GM20431 (cell line): ENCODE measurements at regions not wholly inside any gene's neighbourhood (a gene's known extent, or its start where the extent isn't known, plus 50 kb on each side); places are given as distances from the start of the nearest gene placed in this dataset.

ENCODE experiments used
- in situ Hi-C: fragments of 300-500 bp; cut with MseI, MboI; formaldehyde crosslinking; loops from one replicate; pipeline ENCODE4 v1.15.0; 2020; ENCODE audit warnings: low sequenced_read_pairs; ENCODE audit not compliant: unreplicated experiment

DNA sequence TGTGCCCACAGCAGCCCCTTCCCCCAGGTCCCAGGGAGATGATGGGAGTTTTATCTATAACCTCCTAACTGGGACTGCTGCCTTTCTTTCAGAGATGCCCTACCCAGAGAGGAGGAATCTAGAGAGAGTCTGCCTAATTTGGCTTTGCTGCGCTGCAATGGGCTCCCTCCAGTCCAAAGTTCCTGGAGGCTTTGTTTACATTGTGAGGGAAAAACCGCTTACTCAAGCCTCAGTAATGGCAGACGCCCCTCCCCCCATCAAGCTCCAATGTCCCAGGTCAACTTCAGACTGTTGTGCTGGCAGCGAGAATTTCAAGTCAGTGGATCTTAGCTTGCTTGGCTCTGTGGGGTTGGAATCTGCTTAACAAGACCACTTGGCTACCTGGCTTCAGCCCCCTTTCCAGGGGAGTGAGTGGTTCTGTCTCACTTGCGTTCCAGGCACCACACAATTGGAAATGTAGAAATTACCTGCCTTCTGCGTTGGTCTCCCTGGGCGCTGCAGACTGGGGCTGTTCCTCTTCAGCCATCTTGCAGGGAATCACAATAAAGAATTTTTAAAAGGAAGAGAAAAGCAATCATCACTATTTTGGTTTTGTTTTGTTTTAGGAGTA, 262.5 kb downstream of the FOXG1 start:
- in situ Hi-C loops: no loop called here

DNA sequence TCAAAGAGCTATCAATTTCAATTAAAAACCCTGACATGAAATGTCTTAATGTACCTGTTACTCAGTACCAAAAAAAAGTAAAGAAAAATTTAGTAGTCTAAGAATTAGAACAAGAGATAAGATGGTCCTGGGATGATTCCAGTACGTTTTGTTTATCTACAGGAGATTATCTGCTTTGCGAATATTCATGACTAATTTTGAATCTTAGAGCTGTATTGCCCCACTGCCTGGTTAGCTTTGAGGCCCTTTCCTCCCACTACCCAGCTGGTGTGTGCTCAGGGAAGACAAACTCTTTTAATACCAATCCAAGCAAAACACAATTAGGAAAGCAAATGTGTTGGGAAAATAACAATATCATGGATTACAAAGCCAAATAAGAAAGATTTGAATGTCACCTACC, 263.5 kb downstream of the FOXG1 start:
- in situ Hi-C loops: no loop called here

DNA sequence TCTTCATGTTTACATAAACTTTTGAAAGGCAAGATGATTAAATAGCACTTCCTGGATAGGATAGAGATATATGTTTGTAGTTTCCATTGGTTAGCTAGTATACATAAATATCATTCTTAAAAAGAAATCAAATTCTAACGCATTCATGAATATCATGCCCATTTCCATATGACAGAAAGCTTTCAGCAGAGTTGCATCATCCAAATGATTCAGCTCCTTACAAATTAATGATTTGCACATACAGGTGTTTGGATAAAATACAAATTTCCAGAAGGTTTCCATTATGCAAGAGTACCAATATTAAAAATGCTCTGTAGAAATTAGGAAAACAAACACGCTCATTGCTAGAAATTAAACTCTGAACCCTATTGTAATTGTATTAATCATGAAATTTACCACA, 264.4 kb downstream of the FOXG1 start:
- in situ Hi-C loops: no loop called here

DNA sequence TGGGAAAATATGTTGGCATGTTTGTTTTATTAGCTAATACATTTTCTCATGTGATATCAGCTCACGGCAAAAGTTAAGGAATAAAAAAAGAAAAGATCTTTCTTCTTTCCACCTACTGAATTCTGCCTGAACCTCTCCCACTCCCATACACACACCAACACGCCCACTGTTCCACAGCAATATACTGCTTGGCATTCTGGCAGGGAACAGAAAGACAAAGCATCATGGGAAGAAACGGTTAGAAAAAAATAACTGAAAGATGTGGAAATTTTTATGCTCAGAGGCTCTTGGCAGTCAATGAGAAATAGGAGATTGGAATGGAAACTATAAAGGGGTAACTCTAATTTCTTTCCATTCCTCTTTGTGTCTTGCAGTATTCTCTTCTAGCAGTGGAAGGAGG, 268.5 kb downstream of the FOXG1 start:
- in situ Hi-C loops: no loop called here

DNA sequence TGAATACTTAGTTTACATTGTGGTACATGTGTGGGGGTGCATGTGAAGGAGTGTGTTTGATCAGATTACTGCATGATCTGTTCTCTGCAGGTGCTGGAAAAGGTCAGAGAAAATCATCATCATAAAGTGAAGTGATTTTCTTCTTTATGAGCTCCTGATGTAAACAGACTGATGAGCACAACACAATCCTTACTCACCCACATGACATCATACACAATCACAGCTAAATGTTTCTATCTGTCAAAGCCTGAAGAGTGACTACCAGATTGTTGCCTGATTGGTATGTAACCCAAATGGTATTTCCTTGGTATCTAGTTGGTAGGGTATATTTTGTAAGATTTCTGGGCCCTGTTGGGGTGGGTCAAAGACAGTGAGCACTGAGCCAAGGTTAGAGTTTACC, 270.8 kb downstream of the FOXG1 start:
- in situ Hi-C loops: no loop called here

DNA sequence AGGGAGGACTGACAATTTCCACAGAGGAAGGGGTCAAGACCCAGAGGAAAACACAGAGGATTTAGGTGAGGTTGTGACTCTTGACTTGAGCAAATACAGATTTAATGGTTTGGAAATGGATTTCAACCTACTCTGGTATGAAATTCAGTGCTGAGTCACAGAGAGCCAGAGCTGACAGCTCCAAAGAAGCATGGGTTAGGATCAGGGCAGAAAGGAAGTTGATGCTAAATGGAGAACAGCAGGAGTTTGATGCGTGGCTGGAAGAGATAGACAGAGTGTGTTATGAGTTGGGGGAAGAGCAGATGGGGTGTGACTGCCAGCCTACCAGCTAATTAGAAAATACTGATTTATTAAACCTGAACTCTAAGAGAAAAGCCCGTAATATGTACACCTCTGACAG, 272.6 kb downstream of the FOXG1 start:
- in situ Hi-C loops: no loop called here

DNA sequence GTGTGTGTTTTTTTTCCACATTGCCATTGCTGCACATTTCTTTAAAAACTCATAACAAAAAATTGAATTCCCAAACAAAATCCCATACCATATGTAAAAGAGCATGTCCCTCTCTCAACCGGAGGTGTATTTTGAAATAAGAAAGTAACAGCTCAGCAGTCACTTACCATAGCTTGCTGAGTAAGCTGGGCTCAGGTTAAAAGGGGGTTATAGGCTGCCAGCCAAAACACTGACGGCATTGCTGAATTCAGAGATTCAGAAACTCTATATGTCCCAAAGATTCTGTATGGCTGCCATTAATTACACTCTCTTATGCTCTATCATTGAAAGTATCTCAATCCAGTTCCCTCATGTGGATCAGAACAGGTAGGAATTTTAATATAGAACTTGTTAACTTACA, 276.0 kb downstream of the FOXG1 start:
- in situ Hi-C loops: no loop called here

DNA sequence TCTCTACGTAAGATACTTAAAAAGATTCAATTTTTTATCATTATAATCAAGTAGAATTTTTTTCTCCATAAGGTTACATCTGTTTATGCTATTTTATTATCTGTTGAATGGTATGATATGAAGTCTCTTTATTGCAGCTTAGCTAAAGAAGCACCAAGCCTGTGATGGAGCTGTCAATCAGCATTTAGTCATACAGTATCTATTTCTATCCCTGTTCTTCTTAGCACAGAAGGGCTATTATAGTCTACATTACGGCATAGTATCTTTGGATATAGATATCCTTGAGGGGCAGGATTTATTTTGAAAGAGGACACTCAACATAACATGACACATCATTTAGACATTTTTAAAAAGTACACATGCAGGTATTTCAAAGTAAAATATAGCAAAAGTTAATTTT, 277.1 kb downstream of the FOXG1 start:
- in situ Hi-C loops: no loop called here

DNA sequence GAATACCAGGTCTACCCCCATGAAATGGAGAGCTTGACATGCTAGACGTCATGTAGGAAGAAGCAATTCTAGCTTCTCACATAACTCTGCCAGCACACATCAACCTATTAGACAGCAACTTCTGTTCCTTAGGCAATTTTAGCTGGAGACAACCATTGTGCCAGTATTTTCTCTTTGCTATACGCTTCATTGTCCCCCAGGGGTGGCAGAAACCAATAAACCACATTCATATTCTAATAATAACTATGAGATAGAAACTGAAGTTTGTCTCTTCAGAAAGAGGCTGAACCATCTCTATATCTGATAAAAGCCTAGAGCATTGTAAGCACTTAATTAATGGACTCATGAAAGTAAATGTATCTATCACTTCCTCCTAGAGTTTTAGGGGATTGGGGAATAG, 278.6 kb downstream of the FOXG1 start:
- in situ Hi-C loops: no loop called here

DNA sequence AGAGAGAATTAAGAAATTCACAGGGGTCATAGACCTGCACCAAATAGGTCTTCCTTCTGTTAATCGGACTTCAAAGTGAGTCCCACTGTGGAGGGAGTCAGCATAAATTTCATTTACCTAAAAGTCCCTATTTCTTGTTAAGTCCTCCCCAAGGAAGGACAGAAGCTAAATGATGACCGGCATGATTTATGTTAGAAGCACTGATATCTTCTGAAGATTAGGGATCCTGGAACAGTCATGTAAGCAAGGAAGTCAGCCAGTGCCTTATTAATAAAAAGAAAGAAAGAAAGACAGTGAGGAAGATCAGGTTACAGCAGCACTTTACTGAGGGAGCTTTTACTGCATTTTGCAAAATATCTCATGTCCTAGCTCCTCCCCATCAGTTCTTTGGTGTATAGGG, 287.5 kb downstream of the FOXG1 start:
- in situ Hi-C loops: no loop called here

DNA sequence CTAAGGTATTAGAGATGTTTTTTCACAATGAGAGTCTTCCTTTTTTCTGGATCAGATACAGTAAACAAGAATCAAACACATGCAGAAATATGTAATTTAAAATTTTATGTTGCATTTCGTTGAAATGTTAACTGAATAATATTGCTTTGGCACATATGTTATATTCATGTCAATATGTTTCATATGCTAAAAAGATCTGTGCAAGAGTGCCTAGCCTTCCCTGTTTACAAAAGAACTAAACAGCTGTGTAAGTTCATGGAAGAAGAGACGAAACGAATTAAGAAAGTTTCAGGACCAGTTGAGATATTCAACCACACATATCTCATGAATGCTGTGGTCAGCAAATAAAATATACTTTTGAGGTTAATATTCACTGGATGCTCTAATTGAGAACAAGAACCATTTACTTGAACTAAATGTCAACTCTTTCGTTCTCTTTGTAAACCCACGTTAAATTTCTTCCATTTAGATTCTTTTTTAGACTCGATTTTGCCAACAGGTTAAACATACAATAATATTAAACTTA, 289.5 kb downstream of the FOXG1 start:
- in situ Hi-C loops: no loop called here

DNA sequence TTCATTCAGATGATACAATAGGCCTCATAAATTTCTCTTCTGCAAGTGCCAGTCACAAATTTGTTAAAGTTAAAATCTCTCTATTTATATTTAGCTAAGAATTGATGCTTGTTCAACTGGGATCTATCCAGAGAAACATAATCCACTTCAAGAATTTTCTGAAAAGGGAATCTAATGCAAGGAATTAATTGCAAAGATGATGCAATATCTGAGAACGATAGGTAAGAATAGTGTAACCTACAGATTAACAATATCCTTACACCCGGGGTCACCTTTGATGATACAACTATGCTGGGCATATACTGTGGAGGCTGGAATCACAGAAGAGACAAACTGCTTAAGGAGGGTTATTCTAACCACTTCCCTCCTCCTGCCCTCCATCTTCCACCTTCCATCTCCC, 295.1 kb downstream of the FOXG1 start:
- in situ Hi-C loops: no loop called here

DNA sequence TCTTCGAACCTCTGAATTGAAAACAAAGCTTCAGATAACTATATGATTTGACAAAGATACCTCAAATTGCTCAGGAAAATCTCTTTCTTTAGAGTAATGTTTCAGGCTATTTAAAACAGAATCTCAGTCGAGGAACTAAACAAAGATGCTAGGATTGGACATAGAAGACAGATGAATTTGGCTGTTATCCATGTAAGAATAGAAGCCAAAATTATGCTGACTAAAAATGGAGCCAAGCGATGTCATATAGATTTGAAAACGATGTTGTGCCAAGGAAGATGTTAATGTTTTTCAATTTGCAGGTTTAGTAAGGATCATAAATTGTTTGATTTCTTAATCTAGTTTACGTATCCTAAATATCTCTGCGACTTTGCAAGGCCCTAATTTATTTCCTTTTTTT, 295.9 kb downstream of the FOXG1 start:
- in situ Hi-C loops: no loop called here

DNA sequence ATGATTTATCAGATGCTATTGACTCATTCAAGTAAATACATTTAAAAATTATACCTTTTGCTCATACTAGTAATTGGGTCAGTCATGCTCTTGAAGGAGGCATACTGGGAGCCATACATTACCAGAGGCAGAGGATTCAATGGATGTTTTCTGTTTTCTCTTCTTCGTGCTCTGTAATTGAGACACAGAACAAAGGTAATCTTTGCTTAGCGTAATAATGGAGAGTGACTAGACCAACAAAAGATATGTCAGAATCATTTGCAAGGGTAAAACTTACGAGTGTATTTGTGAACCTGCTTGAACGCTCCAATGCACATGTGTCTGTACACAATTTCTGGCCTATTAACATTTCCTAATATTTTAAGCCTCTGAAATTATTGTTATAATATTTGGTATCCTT, 296.4 kb downstream of the FOXG1 start:
- in situ Hi-C loops: no loop called here

DNA sequence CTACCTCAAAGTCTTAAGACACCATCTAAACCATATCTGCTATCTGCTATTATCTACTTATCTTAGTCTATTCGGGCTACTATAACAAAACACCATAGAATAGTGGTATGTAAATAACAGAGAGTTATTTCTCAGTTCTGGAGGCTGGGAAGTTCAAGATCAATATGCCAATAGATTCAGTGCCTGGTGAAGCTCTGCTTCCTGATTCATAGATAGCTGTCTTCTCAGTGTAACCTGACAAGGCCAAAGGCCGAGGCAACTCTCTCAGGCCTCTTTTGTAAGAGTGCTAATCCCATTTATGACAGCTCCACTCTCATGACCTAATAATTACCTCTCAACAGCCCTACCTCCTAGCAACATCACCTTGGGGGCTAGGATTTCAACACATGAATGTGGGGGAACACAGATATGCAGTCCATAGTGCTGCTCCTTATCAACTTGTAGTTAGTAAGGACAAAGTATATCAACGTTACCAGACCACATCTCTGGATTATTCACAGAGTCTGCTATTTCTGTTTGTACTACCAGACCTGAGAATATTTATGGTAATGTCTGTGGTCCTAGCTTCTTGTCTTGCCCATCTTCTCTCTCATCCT, 297.8 kb downstream of the FOXG1 start:
- in situ Hi-C loops: no loop called here

DNA sequence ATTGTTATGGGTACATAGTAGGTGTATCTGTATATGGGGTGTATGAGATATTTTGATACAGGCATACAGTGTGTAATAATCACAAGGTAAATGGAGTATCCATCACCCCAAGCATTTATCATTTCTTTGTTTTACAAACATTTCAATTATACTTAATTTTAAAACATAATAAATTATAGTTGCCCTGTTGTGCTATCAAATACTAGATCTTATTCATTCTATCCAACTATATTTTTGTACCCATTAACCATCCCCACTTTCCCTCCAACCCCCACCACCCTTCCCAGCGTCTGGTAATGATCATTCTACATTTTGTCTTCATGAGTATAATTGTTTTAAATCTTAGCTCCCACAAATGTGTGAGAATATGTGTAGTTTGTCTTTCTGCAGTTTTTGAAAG, 302.6 kb downstream of the FOXG1 start:
- in situ Hi-C loops: no loop called here

DNA sequence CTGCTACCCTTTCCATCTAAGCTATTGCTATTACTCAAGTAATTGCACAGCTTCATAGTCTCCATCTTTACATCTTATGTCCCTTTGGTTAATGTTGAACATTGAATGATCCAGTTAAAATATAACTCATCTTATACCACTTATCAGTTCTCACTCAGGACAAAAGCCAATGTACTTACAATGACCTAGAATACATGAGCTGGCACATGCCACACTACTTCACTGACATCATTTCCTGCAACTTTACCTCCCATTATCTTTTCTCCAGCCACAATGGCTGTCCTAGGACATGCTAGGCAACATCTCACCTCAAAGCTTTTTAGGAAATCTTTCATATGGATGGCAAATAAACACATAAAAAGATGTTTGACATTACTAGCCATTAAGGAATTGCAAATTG, 309.2 kb downstream of the FOXG1 start:
- in situ Hi-C loops: no loop called here

DNA sequence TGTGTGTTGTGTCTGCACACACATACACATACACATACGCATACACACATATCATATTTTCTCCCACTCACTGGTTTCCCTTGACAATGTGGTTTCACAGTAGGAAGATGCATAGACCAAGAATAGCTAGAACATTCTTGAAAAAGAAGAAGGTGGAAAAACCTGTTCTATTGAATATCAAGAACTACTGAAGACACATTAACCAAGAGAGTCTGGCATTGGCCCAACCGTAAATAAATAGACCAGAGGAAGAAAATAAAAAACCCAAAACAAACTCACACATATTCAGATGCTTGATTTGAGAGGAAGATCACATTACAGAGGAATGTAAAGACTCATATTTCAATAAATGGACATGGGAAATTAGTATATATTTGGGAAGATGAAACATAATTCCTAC, 311.3 kb downstream of the FOXG1 start:
- in situ Hi-C loops: no loop called here

DNA sequence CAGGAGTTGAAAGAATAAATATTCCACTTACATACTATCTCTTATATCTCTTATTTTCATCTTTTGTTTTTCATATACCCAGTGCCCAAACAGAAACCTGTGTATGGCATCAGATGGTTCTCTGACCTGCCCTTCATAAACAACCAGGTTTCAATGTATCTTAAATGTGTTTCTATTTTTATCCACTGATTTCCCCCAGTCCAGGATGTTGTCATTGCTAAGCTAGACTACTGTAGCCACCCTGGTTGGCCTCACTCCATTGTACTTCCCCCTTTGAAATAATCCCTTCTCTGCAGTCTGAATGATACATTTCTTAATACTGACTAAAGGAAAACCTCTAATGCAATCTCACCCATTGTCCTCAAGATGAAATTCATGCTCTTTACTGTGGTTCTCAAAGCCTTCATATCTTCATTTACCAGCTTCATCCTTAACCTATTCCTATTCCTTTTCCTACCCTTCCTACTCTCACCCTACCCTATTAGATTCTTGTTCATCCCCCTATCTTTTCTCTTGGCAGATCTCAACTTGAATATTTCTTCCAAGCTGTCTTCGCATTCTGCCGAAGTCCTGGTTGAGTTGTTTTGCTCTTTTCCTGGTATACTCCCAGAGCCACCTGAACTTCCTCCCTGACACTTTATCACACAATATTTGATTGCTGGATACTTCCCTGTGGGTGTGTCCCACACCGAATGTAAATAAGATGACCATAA, 312.4 kb downstream of the FOXG1 start:
- in situ Hi-C loops: no loop called here

DNA sequence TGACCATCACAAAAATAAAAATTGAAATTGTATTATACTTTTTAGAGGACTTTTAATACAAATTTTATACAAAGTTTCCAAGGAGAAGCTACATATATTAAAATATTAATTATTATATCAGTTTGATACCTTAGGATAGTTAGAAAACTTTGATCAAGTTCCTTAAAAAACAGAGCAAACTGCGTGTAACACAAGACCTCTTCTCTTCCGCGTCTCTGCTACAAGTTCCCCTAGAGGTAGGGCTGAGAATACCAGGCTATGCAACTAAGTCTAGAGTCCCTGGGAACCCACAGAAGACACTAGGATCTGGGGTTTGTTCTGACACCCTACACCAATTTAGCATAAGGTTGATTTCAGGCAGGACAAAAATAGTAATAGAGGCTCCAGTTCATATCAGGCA, 319.0 kb downstream of the FOXG1 start:
- in situ Hi-C loops: no loop called here

DNA sequence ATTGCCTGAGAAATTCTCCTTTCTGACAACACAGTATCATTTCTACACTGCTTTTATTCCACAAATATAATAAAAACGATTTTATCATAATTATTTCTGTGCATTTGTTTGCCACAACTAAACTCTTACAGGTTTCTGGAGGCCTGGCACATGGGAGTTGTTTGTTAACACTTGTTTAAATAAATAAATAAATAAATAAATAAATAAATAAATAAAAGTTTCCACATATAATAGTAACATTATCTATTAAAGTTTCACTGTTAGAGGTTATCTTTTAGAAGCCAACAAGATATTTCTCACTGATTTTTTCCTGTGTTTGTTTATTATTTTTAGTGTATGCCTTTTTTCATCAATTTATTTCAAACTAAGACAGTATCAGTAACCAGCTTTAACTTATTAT, 323.3 kb downstream of the FOXG1 start:
- in situ Hi-C loops: no loop called here

DNA sequence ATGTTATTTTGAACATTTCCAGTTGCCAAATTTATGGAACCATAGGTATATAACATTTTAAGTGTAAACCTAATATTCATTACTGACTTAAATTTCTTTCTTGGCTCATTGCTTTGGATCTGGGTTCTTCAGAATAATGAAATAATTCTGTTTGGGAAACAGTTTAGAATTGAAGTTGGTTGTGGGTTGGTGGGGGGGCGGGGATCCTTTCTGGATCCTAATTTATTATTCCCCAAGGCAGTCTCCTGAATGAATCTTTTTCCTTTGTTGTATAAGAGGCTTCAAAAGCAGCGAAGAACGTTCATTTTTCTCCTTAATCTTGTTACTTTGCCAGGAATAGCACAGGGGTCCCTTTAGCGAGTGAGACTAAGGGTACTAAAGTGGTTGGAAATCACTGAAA, 325.5 kb downstream of the FOXG1 start:
- in situ Hi-C loops: no loop called here
